Naive thymus-derived CD4-positive, alpha-beta T cell (primary cell): ENCODE measurements at regions not wholly inside any gene's neighbourhood (a gene's known extent, or its start where the extent isn't known, plus 50 kb on each side); places are given as distances from the start of the nearest gene placed in this dataset.
A peak's percentile ranks its signal among the peaks of the same experiment; 100 is the strongest.

ENCODE experiments used
- ATAC-seq: fragments of 150-1000 bp; cut with Tn5 transposase; 2 replicates; pipeline ENCODE4 v1.10.0; 2021; ENCODE audit warnings: mild to moderate bottlenecking, moderate library complexity
- CTCF ChIA-PET: fragments of 350-600 bp; sonication (Branson Sonifier 250); formaldehyde crosslinking; loops from one replicate; lab custom pipeline; 2021; ENCODE audit warnings: antibody characterized with exemption; lab: Charles Lee
- POLR2A ChIA-PET: fragments of 350-600 bp; sonication (Branson Sonifier 250); formaldehyde crosslinking; loops from one replicate; lab custom pipeline; 2021; ENCODE audit warnings: antibody characterized with exemption, inconsistent platforms; lab: Charles Lee
- DNase-seq, 9 donors: peaks; one replicate each; pipeline versions ENCODE4 v3.0.0 to v3.0.0-alpha.2; 2020 to 2022; ENCODE audit warnings: mixed read lengths in 1 of 9
- H3K27ac ChIP-seq: one replicate; pipeline ENCODE4 v1.7.0; 2013; ENCODE audit warnings: mild to moderate bottlenecking, low read depth, low read length, moderate library complexity
- H3K27me3 ChIP-seq, 2 donors: one replicate each; pipeline ENCODE4 v1.7.0; 2013; ENCODE audit warnings: low read length in 2 of 2, mild to moderate bottlenecking in 2 of 2, moderate library complexity in 2 of 2; ENCODE audit not compliant: control insufficient read depth in 2 of 2, insufficient read depth in 2 of 2
- H3K36me3 ChIP-seq, 3 experiments: 1 replicate in 2 of 3; 2 replicates in 1 of 3; pipeline ENCODE4 v1.7.0; 2013; ENCODE audit warnings: low read length in 3 of 3, mild to moderate bottlenecking in 3 of 3, moderate library complexity in 1 of 3; ENCODE audit not compliant: insufficient read depth in 3 of 3, control insufficient read depth in 2 of 3
- H3K4me1 ChIP-seq, 2 donors: one replicate each; pipeline ENCODE4 v1.7.0; 2013; ENCODE audit warnings: low read length in 2 of 2, mild to moderate bottlenecking in 2 of 2, moderate library complexity in 1 of 2; ENCODE audit not compliant: control insufficient read depth in 2 of 2, insufficient read depth in 2 of 2
- H3K4me3 ChIP-seq: 2 replicates; pipeline ENCODE4 v1.7.0; 2013; ENCODE audit warnings: mild to moderate bottlenecking, low read length
- H3K9me3 ChIP-seq, 3 experiments: 1 replicate in 2 of 3; 2 replicates in 1 of 3; pipeline ENCODE4 v1.7.0; 2013; ENCODE audit warnings: low read length in 3 of 3; ENCODE audit not compliant: control insufficient read depth in 2 of 3
- H3K27ac Mint-ChIP-seq, 9 donors: one replicate each; pipeline ENCODE4 v1.8.0; 2020 to 2022; ENCODE audit warnings: mixed read lengths in 9 of 9, mild to moderate bottlenecking in 8 of 9, moderate library complexity in 5 of 9, inconsistent platforms in 2 of 9
- H3K27me3 Mint-ChIP-seq, 5 donors: one replicate each; pipeline ENCODE4 v1.8.0; 2021 to 2022; ENCODE audit warnings: mixed read lengths in 5 of 5, mild to moderate bottlenecking in 1 of 5
- H3K36me3 Mint-ChIP-seq, 5 donors: one replicate each; pipeline ENCODE4 v1.8.0; 2020 to 2022; ENCODE audit warnings: mixed read lengths in 5 of 5, mild to moderate bottlenecking in 3 of 5, inconsistent platforms in 1 of 5
- H3K4me1 Mint-ChIP-seq, 7 donors: one replicate each; pipeline ENCODE4 v1.8.0; 2020 to 2022; ENCODE audit warnings: mixed read lengths in 7 of 7, mild to moderate bottlenecking in 3 of 7, inconsistent platforms in 1 of 7
- H3K4me3 Mint-ChIP-seq, 10 donors: one replicate each; pipeline ENCODE4 v1.8.0; 2020 to 2022; ENCODE audit warnings: mild to moderate bottlenecking in 10 of 10, mixed read lengths in 10 of 10, moderate library complexity in 6 of 10, inconsistent platforms in 2 of 10
- H3K9me3 Mint-ChIP-seq, 11 donors: one replicate each; pipeline ENCODE4 v1.8.0; 2020 to 2022; ENCODE audit warnings: mixed read lengths in 11 of 11, mild to moderate bottlenecking in 4 of 11, inconsistent platforms in 1 of 11, moderate library complexity in 1 of 11
- intact Hi-C, 2 donors: fragments of 100-400 bp; cut with micrococcal nuclease; formaldehyde crosslinking; loops; one replicate each; pipeline ENCODE4 v1.15.1; 2023

GRCh38 chr20:22684072-22684762 is 99.8 kb upstream of the FOXA2 start:
- Histone ChIP-seq H3K4me1 (no peaks in the 10 kb centered on the region), H3K4me3 (no peak overlapping the region), H3K9me3 (no peaks in the 10 kb centered on the region), H3K36me3 (no peaks in the 10 kb centered on the region), H3K27ac (no peak overlapping the region), H3K27me3 (no peaks in the 10 kb centered on the region)
- CTCF ChIA-PET: no interaction called here
- DNase-seq (peak in 3 of 9 donors; percentile 9 to 28 (median 10)), ATAC-seq (peak; percentile 56)
- Mint-ChIP-seq H3K4me1 (peaks cover 0 to 3% (median 0%) of the 10 kb centered on the region in 7 donors), H3K27me3 (peaks cover 0 to 24% (median 5%) of the 10 kb centered on the region in 5 donors), H3K9me3 (peaks cover 0 to 1% (median 0%) of the 10 kb centered on the region in 11 donors), H3K4me3 (no peak overlapping the region), H3K27ac (no peak overlapping the region), H3K36me3 (no peaks in the 10 kb centered on the region)
- POLR2A ChIA-PET: no interaction called here
- intact Hi-C loops: loop anchor here in 1 of 2 donors (1.0 kb wide), 1 partner anchor 345 kb away; no protein-coding TSS in a partner anchor

DNA sequence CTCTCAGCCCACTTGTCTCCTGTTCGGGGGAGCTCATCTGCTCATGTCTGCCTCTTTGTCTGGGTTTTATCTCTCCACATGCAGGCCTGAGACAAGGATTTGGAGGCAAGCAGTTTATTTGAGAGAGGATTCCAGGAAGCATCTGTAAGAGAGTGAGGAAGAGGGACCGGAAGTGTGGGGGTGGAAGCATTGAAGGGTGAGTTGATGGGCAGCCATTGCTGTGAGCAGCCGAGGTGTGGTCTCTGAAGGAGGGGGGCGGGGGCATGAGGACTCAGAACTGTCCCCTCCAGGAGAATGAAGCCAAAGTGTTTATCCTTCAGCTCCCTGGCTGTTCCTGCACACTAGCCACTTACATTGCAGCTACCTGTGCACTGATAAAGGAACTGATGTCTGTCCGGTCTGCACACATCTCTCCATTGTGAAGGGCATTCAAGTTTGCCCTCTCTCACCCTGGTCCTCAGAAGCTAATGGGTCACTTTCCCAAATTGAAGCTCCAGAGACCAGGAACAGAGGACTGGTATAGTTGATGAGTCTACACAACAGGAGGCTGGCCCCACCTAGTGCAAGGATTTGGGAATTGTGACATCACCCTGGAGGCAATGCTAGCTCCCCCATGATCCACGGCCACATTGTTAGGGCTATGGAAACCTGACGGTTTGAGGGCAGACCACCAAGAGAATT is 100.5 kb upstream of the FOXA2 start:
- Mint-ChIP-seq H3K4me1 (peaks cover 0 to 3% (median 0%) of the 10 kb centered on the region in 7 donors), H3K4me3 (no peak overlapping the region), H3K36me3 (no peaks in the 10 kb centered on the region), H3K9me3 (peaks cover 0 to 1% (median 0%) of the 10 kb centered on the region in 11 donors), H3K27me3 (peaks cover 0 to 24% (median 9%) of the 10 kb centered on the region in 5 donors), H3K27ac (no peak overlapping the region)
- H3K4me1 ChIP-seq: no peaks in the 10 kb centered on the region
- no peak for ATAC-seq
- H3K4me3 ChIP-seq: no peak overlapping the region
- no peaks in the 10 kb centered on the region for H3K27me3 ChIP-seq
- CTCF ChIA-PET: no interaction called here
- no peak for DNase-seq
- POLR2A ChIA-PET: no interaction called here
- intact Hi-C loops: loop anchor here in 1 of 2 donors (1.0 kb wide), 1 partner anchor 346 kb away; no protein-coding TSS in a partner anchor
- H3K27ac ChIP-seq: no peak overlapping the region
- no peaks in the 10 kb centered on the region for H3K9me3 ChIP-seq
- no peaks in the 10 kb centered on the region for H3K36me3 ChIP-seq

DNA sequence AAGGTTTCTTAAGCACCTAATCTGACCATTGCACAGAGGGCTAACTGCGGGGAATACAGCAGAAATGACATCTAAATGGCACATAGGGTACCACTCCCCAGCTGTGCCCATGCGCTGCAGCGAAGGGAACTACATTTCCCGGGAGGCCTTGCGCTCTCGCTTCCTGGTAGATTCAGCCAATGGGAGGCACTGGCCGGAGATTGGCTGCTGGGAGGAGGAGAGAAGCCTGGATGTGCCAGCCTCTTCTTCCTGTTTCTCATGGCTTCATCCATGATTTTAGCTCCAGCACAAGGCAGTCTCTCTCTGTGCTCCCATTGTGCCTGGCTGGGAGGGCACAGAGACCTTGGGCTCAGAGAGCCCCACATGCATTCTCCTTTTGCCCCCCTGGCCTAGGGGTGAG is 101.7 kb upstream of the FOXA2 start:
- Histone ChIP-seq H3K27me3 (no peaks in the 10 kb centered on the region), H3K9me3 (no peaks in the 10 kb centered on the region), H3K27ac (no peak overlapping the region), H3K4me1 (no peaks in the 10 kb centered on the region), H3K4me3 (no peak overlapping the region), H3K36me3 (no peaks in the 10 kb centered on the region)
- peaks cover 0 to 28% (median 13%) of the 10 kb centered on the region in 5 donors for H3K27me3 Mint-ChIP-seq
- H3K4me1 Mint-ChIP-seq: peaks cover 0 to 3% (median 0%) of the 10 kb centered on the region in 7 donors
- CTCF ChIA-PET: no interaction called here
- H3K36me3 Mint-ChIP-seq: no peaks in the 10 kb centered on the region
- H3K9me3 Mint-ChIP-seq: peaks cover 0 to 2% (median 0%) of the 10 kb centered on the region in 11 donors
- H3K4me3 Mint-ChIP-seq: no peak overlapping the region
- POLR2A ChIA-PET: no interaction called here
- no peak overlapping the region for H3K27ac Mint-ChIP-seq
- intact Hi-C loops: no loop called here
- no peak for ATAC-seq
- no peak for DNase-seq

- no peak overlapping the region for H3K27ac Mint-ChIP-seq
- no peak overlapping the region for H3K4me3 ChIP-seq
- no peaks in the 10 kb centered on the region for H3K9me3 ChIP-seq
- H3K27me3 ChIP-seq: no peaks in the 10 kb centered on the region
- ChIA-PET CTCF (no interaction called here), POLR2A (no interaction called here)
- no peaks in the 10 kb centered on the region for H3K36me3 Mint-ChIP-seq
- H3K27ac ChIP-seq: no peak overlapping the region
- H3K9me3 Mint-ChIP-seq: peaks cover 0 to 2% (median 0%) of the 10 kb centered on the region in 11 donors
- no peak for DNase-seq
- no peaks in the 10 kb centered on the region for H3K36me3 ChIP-seq
- H3K4me1 ChIP-seq: no peaks in the 10 kb centered on the region
- H3K27me3 Mint-ChIP-seq: peaks cover 0 to 28% (median 17%) of the 10 kb centered on the region in 5 donors
- intact Hi-C loops: no loop called here
- no peak for ATAC-seq
- no peak overlapping the region for H3K4me3 Mint-ChIP-seq
- peaks cover 0 to 3% (median 0%) of the 10 kb centered on the region in 7 donors for H3K4me1 Mint-ChIP-seq
Measured at GRCh38 chr20:22687676-22688349, 103.4 kb upstream of the FOXA2 start.

- Mint-ChIP-seq H3K36me3 (no peaks in the 10 kb centered on the region), H3K9me3 (peaks cover 0 to 2% (median 0%) of the 10 kb centered on the region in 11 donors), H3K27me3 (peaks cover 0 to 28% (median 17%) of the 10 kb centered on the region in 5 donors), H3K27ac (no peak overlapping the region), H3K4me1 (peaks cover 0 to 3% (median 0%) of the 10 kb centered on the region in 7 donors), H3K4me3 (no peak overlapping the region)
- Histone ChIP-seq H3K27ac (no peak overlapping the region), H3K4me3 (no peak overlapping the region), H3K36me3 (no peaks in the 10 kb centered on the region), H3K4me1 (no peaks in the 10 kb centered on the region), H3K27me3 (no peaks in the 10 kb centered on the region), H3K9me3 (no peaks in the 10 kb centered on the region)
- DNase-seq (no peak), ATAC-seq (peak; percentile 63)
- ChIA-PET CTCF (no interaction called here), POLR2A (no interaction called here)
- intact Hi-C loops: no loop called here
Measured at GRCh38 chr20:22688485-22688884, 104.1 kb upstream of the FOXA2 start.

DNA sequence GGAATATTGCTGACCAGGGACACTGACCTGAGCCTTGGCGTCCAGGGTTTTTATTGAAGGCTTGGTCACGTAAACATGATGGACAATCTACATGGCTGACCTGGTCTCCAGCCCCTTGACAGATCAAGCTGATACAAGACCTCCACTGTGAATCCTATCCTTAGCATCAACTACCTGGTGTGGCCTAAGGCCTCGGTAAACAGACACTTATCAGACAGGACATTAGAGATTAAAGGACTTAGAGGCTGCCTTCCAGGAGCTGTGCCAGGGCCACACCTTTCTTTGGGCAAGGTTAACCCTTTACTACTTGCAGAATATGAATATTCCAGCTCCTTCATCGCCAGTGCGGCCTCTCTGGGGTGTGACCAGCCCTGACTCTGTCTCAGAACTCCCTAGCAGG is 104.9 kb upstream of the FOXA2 start:
- no peak for DNase-seq
- Histone ChIP-seq H3K36me3 (no peaks in the 10 kb centered on the region), H3K27ac (no peak overlapping the region), H3K4me3 (no peak overlapping the region), H3K4me1 (no peaks in the 10 kb centered on the region), H3K27me3 (no peaks in the 10 kb centered on the region), H3K9me3 (no peaks in the 10 kb centered on the region)
- H3K27ac Mint-ChIP-seq: peak overlapping the region in 1 of 9 donors; percentile 46
- CTCF ChIA-PET: no interaction called here
- intact Hi-C loops: no loop called here
- no peak for ATAC-seq
- H3K36me3 Mint-ChIP-seq: no peaks in the 10 kb centered on the region
- H3K27me3 Mint-ChIP-seq: peaks cover 0 to 28% (median 17%) of the 10 kb centered on the region in 5 donors
- no peak overlapping the region for H3K4me3 Mint-ChIP-seq
- POLR2A ChIA-PET: no interaction called here
- peaks cover 0 to 3% (median 0%) of the 10 kb centered on the region in 7 donors for H3K4me1 Mint-ChIP-seq
- H3K9me3 Mint-ChIP-seq: peaks cover 0 to 2% (median 0%) of the 10 kb centered on the region in 11 donors
